ENCODE measurements at regions not wholly inside any gene's neighbourhood (a gene's known extent, or its start where the extent isn't known, plus 50 kb on each side); places are given as distances from the start of the nearest gene placed in this dataset.
A peak's percentile ranks its signal among the peaks of the same experiment; 100 is the strongest.

DNA sequence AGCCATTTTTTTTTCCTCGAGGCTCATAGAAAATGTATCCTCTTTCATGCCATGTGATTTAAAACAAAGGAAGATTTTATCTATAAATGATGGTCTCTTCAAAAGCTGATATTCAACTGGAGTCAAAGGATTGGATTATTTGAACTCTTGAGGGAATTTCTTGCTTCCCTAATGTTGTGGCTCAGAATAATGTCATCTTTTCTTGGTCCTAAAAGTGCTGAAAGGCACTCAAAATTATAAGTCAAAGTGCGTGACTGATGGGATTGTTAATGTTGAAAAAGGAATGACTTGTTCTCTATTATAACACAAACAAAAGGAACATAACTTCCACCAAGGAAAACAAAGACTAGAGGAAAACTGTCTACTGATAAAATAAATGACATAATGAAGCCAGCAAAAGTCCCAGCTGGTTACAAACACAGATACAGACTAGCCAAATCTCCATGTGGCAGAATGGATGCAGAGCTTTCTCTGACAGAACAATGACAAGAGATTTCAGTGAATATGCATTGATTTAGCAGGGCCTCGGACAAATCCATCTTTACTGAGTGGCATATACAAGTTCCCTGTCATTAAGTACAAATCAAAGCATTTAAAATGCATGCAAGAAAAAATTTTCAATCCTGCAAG, 552.6 kb downstream of the GBA3 start:
- ATAC-seq, result no peak
- TF ChIP-seq, protein P1, sequence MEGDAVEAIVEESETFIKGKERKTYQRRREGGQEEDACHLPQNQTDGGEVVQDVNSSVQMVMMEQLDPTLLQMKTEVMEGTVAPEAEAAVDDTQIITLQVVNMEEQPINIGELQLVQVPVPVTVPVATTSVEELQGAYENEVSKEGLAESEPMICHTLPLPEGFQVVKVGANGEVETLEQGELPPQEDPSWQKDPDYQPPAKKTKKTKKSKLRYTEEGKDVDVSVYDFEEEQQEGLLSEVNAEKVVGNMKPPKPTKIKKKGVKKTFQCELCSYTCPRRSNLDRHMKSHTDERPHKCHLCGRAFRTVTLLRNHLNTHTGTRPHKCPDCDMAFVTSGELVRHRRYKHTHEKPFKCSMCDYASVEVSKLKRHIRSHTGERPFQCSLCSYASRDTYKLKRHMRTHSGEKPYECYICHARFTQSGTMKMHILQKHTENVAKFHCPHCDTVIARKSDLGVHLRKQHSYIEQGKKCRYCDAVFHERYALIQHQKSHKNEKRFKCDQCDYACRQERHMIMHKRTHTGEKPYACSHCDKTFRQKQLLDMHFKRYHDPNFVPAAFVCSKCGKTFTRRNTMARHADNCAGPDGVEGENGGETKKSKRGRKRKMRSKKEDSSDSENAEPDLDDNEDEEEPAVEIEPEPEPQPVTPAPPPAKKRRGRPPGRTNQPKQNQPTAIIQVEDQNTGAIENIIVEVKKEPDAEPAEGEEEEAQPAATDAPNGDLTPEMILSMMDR (IDR thresholded peaks at IDR 0.05), result no peak
- no peaks in the 10 kb centered on the region for H3K36me3 ChIP-seq (ENCODE audit: insufficient read depth in 1 of 2, low read depth in 1 of 2)
- no peak overlapping the region for H3K4me3 ChIP-seq
- peaks cover 6% of the 10 kb centered on the region for H3K4me1 ChIP-seq
- no peak overlapping the region for H3K27ac ChIP-seq
- WGBS, 3 donors, result 75 to 83% (median 76%) methylated on average over 3 of the region's 3 CpGs
- no peaks in the 10 kb centered on the region for H3K9me3 ChIP-seq
- intact Hi-C loops (cut with DNase I), result no loop called here
- no peak for DNase-seq
- H3K27me3 ChIP-seq (ENCODE audit: insufficient read depth in 3 of 3, low read length in 2 of 3), result no peaks in the 10 kb centered on the region

DNA sequence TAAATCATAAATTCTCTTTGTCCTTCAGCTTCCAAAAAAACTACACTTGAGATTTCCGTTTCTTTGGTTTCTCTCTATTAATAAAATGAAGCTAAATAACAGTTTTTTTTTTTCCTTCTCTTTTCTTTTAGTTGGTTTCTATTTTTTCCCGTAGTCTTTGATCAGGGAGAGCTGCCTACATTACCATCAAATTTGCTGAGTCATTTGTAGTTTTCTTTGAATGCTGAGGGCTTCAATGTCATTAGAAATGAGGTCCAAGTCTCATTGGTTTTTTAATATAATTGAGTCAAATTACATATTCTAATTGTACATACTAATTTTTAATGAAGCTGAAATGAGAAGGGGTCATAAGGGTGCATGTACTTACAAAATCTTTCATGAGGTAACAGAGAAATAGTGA, 550.2 kb downstream of the GBA3 start:
- ATAC-seq, result no peak
- no peak overlapping the region for H3K4me3 ChIP-seq
- no peak overlapping the region for H3K27ac ChIP-seq

GRCh38 chr4:23241408-23241807, 548.7 kb downstream of the GBA3 start:
- TF ChIP-seq, protein P1 (IDR thresholded peaks at IDR 0.05), result no peak
- WGBS, 3 donors, result 91 to 93% (median 93%) methylated on average over 5 of the region's 5 CpGs
- DNase-seq, result no peak
- ATAC-seq, result no peak
- Histone ChIP-seq H3K27me3 (ENCODE audit: insufficient read depth in 3 of 3, low read length in 2 of 3) (no peaks in the 10 kb centered on the region), H3K9me3 (no peaks in the 10 kb centered on the region), H3K4me1 (peaks cover 27% of the 10 kb centered on the region), H3K4me3 (no peak overlapping the region), H3K36me3 (ENCODE audit: insufficient read depth in 1 of 2, low read depth in 1 of 2) (no peaks in the 10 kb centered on the region), H3K27ac (no peak overlapping the region)
- intact Hi-C loops (cut with DNase I), result no loop called here

More for the DNA sequence above, 550.2 kb downstream of the GBA3 start:
- DNase-seq, result no peak
- H3K27me3 ChIP-seq (ENCODE audit: insufficient read depth in 3 of 3, low read length in 2 of 3), result no peaks in the 10 kb centered on the region
- no peaks in the 10 kb centered on the region for H3K9me3 ChIP-seq
- H3K4me1 ChIP-seq, result peaks cover 12% of the 10 kb centered on the region
- 74 to 80% (median 78%) methylated on average over 2 of the region's 2 CpGs for WGBS, 3 donors
- TF ChIP-seq, protein P1 (IDR thresholded peaks at IDR 0.05), result no peak
- intact Hi-C loops (cut with DNase I), result no loop called here
- H3K36me3 ChIP-seq (ENCODE audit: insufficient read depth in 1 of 2, low read depth in 1 of 2), result no peaks in the 10 kb centered on the region

DNA sequence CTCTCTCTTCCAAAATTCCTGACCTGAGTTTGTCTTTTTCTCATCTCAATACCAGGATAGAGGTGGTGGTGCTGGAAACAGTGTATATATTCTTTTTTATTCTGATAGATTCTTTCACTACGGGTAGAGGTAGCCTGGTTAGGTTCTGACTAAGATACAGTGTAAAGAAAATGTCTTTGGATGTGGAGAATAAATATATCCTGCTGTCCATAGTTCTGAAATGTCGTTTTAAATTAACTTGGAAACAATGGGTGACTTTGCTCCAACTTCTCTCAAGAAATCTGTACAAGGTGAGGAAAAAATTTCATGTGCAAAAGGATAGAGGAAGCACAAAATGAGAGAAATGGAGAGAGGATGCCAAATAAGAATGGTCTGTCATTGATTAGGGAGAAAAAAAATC, 546.1 kb downstream of the GBA3 start:
- no peak for ATAC-seq
- WGBS, 3 donors, result 64 to 74% (median 66%) methylated on average over 2 of the region's 2 CpGs

More for the DNA sequence above, 546.1 kb downstream of the GBA3 start:
- TF ChIP-seq, protein P1 (IDR thresholded peaks at IDR 0.05), result no peak
- no peak for DNase-seq
- Histone ChIP-seq H3K36me3 (ENCODE audit: insufficient read depth in 1 of 2, low read depth in 1 of 2) (no peaks in the 10 kb centered on the region), H3K27ac (peak overlapping the region; percentile 77), H3K9me3 (no peaks in the 10 kb centered on the region), H3K4me3 (no peak overlapping the region), H3K27me3 (ENCODE audit: insufficient read depth in 3 of 3, low read length in 2 of 3) (no peaks in the 10 kb centered on the region), H3K4me1 (peaks cover 37% of the 10 kb centered on the region)
- intact Hi-C loops (cut with DNase I), result no loop called here

Data from psoas muscle (tissue), 7 donors.